Keratinocyte (primary cell): ENCODE measurements at regions not wholly inside any gene's neighbourhood (a gene's known extent, or its start where the extent isn't known, plus 50 kb on each side); places are given as distances from the start of the nearest gene placed in this dataset.

ENCODE experiments used
- DNase-seq: peaks from one replicate; pipeline ENCODE4 v3.0.0-alpha.2; 2011; ENCODE audit warnings: low read depth, missing footprints, low spot score
- FAIRE-seq: peaks from 2 replicates; lab custom pipeline; 2011; peaks lifted over from hg19 to GRCh38; lab: Jason Lieb, UNC
- H2AFZ ChIP-seq: 2 replicates; pipeline ENCODE4 v1.6.0; 2012; ENCODE audit warnings: low read length, control low read depth, inconsistent platforms; ENCODE audit not compliant: control insufficient read depth
- H3K27ac ChIP-seq: 2 replicates; pipeline ENCODE4 v1.5.1; 2011; ENCODE audit warnings: low read length; ENCODE audit not compliant: control insufficient read depth, insufficient read depth
- H3K27me3 ChIP-seq: 3 replicates; pipeline ENCODE4 v1.6.0; 2011; ENCODE audit warnings: low read length; ENCODE audit not compliant: control insufficient read depth, insufficient read depth; ENCODE audit errors: extremely low read depth
- H3K36me3 ChIP-seq, 2 experiments: 2 replicates in 1 of 2; 3 replicates in 1 of 2; pipeline ENCODE4 v1.5.1; 2011; ENCODE audit warnings: low read length in 2 of 2, mild to moderate bottlenecking in 1 of 2; ENCODE audit not compliant: control insufficient read depth in 2 of 2, insufficient read depth in 2 of 2; ENCODE audit errors: extremely low read depth in 1 of 2
- H3K4me1 ChIP-seq: 3 replicates; pipeline ENCODE4 v1.5.1; 2011; ENCODE audit warnings: low read length; ENCODE audit not compliant: control insufficient read depth, insufficient read depth; ENCODE audit errors: extremely low read depth
- H3K4me2 ChIP-seq: 3 replicates; pipeline ENCODE4 v1.6.0; 2011; ENCODE audit warnings: low read depth, low read length; ENCODE audit not compliant: control insufficient read depth, insufficient read depth; ENCODE audit errors: extremely low read depth
- H3K4me3 ChIP-seq, 3 experiments: fragments of 200-600 bp in 1 of 3; sonication (generic) in 1 of 3; 2 replicates in 2 of 3; 3 replicates in 1 of 3; pipeline ENCODE4 v1.5.1; 2011 to 2016; ENCODE audit warnings: low read length in 3 of 3, mild to moderate bottlenecking in 3 of 3, control low read depth in 2 of 3, inconsistent platforms in 1 of 3, low read depth in 1 of 3, mixed read lengths in 1 of 3, mixed run types in 1 of 3, moderate library complexity in 1 of 3; ENCODE audit not compliant: control insufficient read depth in 2 of 3, insufficient read depth in 2 of 3; ENCODE audit errors: extremely low read depth in 1 of 3
- H3K79me2 ChIP-seq: 2 replicates; pipeline ENCODE4 v1.6.0; 2012; ENCODE audit warnings: low read length; ENCODE audit not compliant: control insufficient read depth, insufficient read depth
- H3K9ac ChIP-seq: 3 replicates; pipeline ENCODE4 v1.6.0; 2011; ENCODE audit warnings: low read length; ENCODE audit not compliant: control insufficient read depth, insufficient read depth; ENCODE audit errors: extremely low read depth
- H3K9me1 ChIP-seq: 3 replicates; pipeline ENCODE4 v1.6.0; 2011; ENCODE audit warnings: low read length; ENCODE audit not compliant: control insufficient read depth, insufficient read depth; ENCODE audit errors: extremely low read depth
- H3K9me3 ChIP-seq: 2 replicates; pipeline ENCODE4 v1.5.1; 2012; ENCODE audit warnings: low read depth, low read length; ENCODE audit not compliant: control insufficient read depth
- H4K20me1 ChIP-seq: 3 replicates; pipeline ENCODE4 v1.6.0; 2011; ENCODE audit warnings: low read length; ENCODE audit not compliant: control insufficient read depth, insufficient read depth; ENCODE audit errors: extremely low read depth
- EZH2 ChIP-seq: IDR thresholded peaks from one replicate; pipeline ENCODE4 v1.6.1; 2012; ENCODE audit warnings: inconsistent platforms, mild to moderate bottlenecking, low read length, moderate library complexity
- dilution Hi-C: fragments of 300-500 bp; cut with MboI; formaldehyde crosslinking; loops from one replicate; pipeline ENCODE4 v1.7.0; 2020; ENCODE audit warnings: low sequenced_read_pairs; ENCODE audit not compliant: extremely low pct_ligation_motif_present
- TF ChIP-seq, protein P1 (sequence below), 3 experiments: IDR thresholded peaks in 1 of 3; conservative IDR thresholded peaks in 1 of 3; optimal IDR thresholded peaks in 1 of 3; 2 replicates in 2 of 3; 3 replicates in 1 of 3; pipeline versions ENCODE3 to v1.5.1; 2011; ENCODE audit warnings: low read length in 3 of 3, mild to moderate bottlenecking in 3 of 3, moderate library complexity in 2 of 3, control low read depth in 1 of 3, inconsistent platforms in 1 of 3; ENCODE audit not compliant: insufficient read depth in 2 of 3; ENCODE audit errors: extremely low read depth in 1 of 3

- no peak overlapping the region for H3K27ac ChIP-seq
- FAIRE-seq (no peak), DNase-seq (no peak)
- no peak overlapping the region for H3K4me2 ChIP-seq
- dilution Hi-C loops: no loop called here
- H3K27me3 ChIP-seq: peaks cover 4% of the 10 kb centered on the region
- H3K9me1 ChIP-seq: no peaks in the 10 kb centered on the region
- H3K79me2 ChIP-seq: no peaks in the 10 kb centered on the region
- no peaks in the 10 kb centered on the region for H3K4me1 ChIP-seq
- no peaks in the 10 kb centered on the region for H4K20me1 ChIP-seq
- no peak overlapping the region for H3K9ac ChIP-seq
- no peaks in the 10 kb centered on the region for H3K9me3 ChIP-seq
- no peak overlapping the region for H2AFZ ChIP-seq
- no peak overlapping the region for H3K4me3 ChIP-seq
- no peaks in the 10 kb centered on the region for H3K36me3 ChIP-seq
- TF ChIP-seq, protein P1, sequence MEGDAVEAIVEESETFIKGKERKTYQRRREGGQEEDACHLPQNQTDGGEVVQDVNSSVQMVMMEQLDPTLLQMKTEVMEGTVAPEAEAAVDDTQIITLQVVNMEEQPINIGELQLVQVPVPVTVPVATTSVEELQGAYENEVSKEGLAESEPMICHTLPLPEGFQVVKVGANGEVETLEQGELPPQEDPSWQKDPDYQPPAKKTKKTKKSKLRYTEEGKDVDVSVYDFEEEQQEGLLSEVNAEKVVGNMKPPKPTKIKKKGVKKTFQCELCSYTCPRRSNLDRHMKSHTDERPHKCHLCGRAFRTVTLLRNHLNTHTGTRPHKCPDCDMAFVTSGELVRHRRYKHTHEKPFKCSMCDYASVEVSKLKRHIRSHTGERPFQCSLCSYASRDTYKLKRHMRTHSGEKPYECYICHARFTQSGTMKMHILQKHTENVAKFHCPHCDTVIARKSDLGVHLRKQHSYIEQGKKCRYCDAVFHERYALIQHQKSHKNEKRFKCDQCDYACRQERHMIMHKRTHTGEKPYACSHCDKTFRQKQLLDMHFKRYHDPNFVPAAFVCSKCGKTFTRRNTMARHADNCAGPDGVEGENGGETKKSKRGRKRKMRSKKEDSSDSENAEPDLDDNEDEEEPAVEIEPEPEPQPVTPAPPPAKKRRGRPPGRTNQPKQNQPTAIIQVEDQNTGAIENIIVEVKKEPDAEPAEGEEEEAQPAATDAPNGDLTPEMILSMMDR (optimal IDR thresholded peaks at IDR 0.05 in 1 of 3, IDR thresholded peaks at IDR 0.05 in 1 of 3, conservative IDR thresholded peaks at IDR 0.05 in 1 of 3; ENCODE audit: extremely low read depth in 1 of 3, insufficient read depth in 2 of 3, low read length in 3 of 3): no peak
- no peak for TF ChIP-seq EZH2
Measured at GRCh38 chr4:145414841-145415240, 66.8 kb upstream of the SMAD1 start.

GRCh38 chr4:145414226-145414625, 67.4 kb upstream of the SMAD1 start:
- H3K27ac ChIP-seq: no peak overlapping the region
- H2AFZ ChIP-seq: no peak overlapping the region
- no peaks in the 10 kb centered on the region for H4K20me1 ChIP-seq
- no peaks in the 10 kb centered on the region for H3K36me3 ChIP-seq
- no peak overlapping the region for H3K9ac ChIP-seq
- FAIRE-seq: no peak
- TF ChIP-seq, protein P1 (optimal IDR thresholded peaks at IDR 0.05 in 1 of 3, IDR thresholded peaks at IDR 0.05 in 1 of 3, conservative IDR thresholded peaks at IDR 0.05 in 1 of 3; ENCODE audit: extremely low read depth in 1 of 3, insufficient read depth in 2 of 3, low read length in 3 of 3): no peak
- TF ChIP-seq EZH2: no peak
- no peaks in the 10 kb centered on the region for H3K4me1 ChIP-seq
- H3K9me1 ChIP-seq: no peaks in the 10 kb centered on the region
- dilution Hi-C loops: no loop called here
- no peak overlapping the region for H3K4me3 ChIP-seq
- DNase-seq: no peak
- no peak overlapping the region for H3K4me2 ChIP-seq
- H3K9me3 ChIP-seq: no peaks in the 10 kb centered on the region
- no peaks in the 10 kb centered on the region for H3K79me2 ChIP-seq
- peaks cover 4% of the 10 kb centered on the region for H3K27me3 ChIP-seq
